MCF 10A (cell line): ENCODE measurements at regions not wholly inside any gene's neighbourhood (a gene's known extent, or its start where the extent isn't known, plus 50 kb on each side); places are given as distances from the start of the nearest gene placed in this dataset.
"Not testable (repeated sequence)": the region's sequence is repeated elsewhere in the genome, so short reads cannot be mapped to it uniquely, and the experiment has no call there.

Experiments used
- BruUV-seq: library from RNA; stranded (reverse); fragments of 400-500 nt; replicated peaks from 2 replicates; lab custom pipeline; 2021; lab: Mats Ljungman, UMichigan
- CTCF ChIA-PET: fragments of 300-600 bp; sonication (Branson Sonifier 250); formaldehyde crosslinking; extraction: SDS; loops from one replicate; lab custom pipeline; 2021; ENCODE audit warnings: antibody characterized with exemption, inconsistent platforms; lab: Yijun Ruan, JAX
- POLR2A ChIA-PET: fragments of 300-600, 350-650 bp; sonication (Branson Sonifier 250); formaldehyde crosslinking; extraction: SDS; loops from one replicate; lab custom pipeline; 2020; ENCODE audit warnings: antibody characterized with exemption, inconsistent platforms; lab: Yijun Ruan, JAX
- DNase-seq: peaks from one replicate; pipeline ENCODE4 v3.0.0-alpha.2; 2018; ENCODE audit not compliant: unreplicated experiment
- H3K27ac Mint-ChIP-seq: one replicate; pipeline ENCODE4 v1.8.0; 2022; ENCODE audit warnings: mild to moderate bottlenecking, low read depth, mixed read lengths; ENCODE audit not compliant: unreplicated experiment
- H3K27me3 Mint-ChIP-seq: one replicate; pipeline ENCODE4 v1.8.0; 2022; ENCODE audit warnings: mixed read lengths; ENCODE audit not compliant: insufficient read depth, unreplicated experiment
- H3K36me3 Mint-ChIP-seq: one replicate; pipeline ENCODE4 v1.8.0; 2022; ENCODE audit warnings: mild to moderate bottlenecking, moderate library complexity, mixed read lengths; ENCODE audit not compliant: insufficient read depth, unreplicated experiment
- H3K4me1 Mint-ChIP-seq: one replicate; pipeline ENCODE4 v1.8.0; 2022; ENCODE audit warnings: mixed read lengths; ENCODE audit not compliant: insufficient read depth, unreplicated experiment
- H3K4me3 Mint-ChIP-seq: one replicate; pipeline ENCODE4 v1.8.0; 2022; ENCODE audit warnings: mild to moderate bottlenecking, moderate library complexity, mixed read lengths; ENCODE audit not compliant: unreplicated experiment
- H3K9me3 Mint-ChIP-seq: one replicate; pipeline ENCODE4 v1.8.0; 2022; ENCODE audit warnings: mixed read lengths; ENCODE audit not compliant: unreplicated experiment
- intact Hi-C: fragments of 100-400 bp; cut with micrococcal nuclease; formaldehyde crosslinking; loops from 2 replicates; pipeline ENCODE4 v1.14.1; 2022
- TF ChIP-seq, protein P1 (sequence below): fragments of 200-600 bp; IDR thresholded peaks from one replicate; pipeline ENCODE4 v1.8.0; 2022; ENCODE audit warnings: antibody characterized with exemption, mild to moderate bottlenecking; ENCODE audit not compliant: unreplicated experiment

DNA sequence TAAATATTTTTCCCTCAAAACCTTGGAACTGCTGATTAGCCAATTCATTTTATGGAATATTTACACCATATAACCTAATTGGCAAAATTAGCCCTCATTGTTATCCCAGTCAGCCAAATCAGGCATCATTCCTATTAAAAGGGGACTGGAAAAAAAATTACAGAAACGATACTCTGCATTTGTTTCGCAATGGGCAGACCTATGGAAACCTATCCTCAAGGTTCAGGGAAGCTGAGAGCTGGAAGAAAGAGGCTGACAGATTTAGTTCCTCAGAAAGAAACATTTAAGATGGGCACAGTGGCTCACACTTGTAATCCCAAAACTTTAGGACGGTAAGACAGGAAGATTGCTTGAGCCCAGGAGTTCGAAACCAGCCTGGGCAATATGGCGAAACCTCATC, 85.6 kb upstream of the RPH3AL start:
- Mint-ChIP-seq H3K4me3 (no peak overlapping the region), H3K27me3 (peaks cover 21% of the 10 kb centered on the region), H3K9me3 (no peaks in the 10 kb centered on the region), H3K36me3 (no peaks in the 10 kb centered on the region), H3K27ac (no peak overlapping the region), H3K4me1 (no peaks in the 10 kb centered on the region)
- POLR2A ChIA-PET, result no interaction called here
- no peak for DNase-seq
- intact Hi-C loops, result no loop called here
- CTCF ChIA-PET, result no interaction called here
- TF ChIP-seq, protein P1, sequence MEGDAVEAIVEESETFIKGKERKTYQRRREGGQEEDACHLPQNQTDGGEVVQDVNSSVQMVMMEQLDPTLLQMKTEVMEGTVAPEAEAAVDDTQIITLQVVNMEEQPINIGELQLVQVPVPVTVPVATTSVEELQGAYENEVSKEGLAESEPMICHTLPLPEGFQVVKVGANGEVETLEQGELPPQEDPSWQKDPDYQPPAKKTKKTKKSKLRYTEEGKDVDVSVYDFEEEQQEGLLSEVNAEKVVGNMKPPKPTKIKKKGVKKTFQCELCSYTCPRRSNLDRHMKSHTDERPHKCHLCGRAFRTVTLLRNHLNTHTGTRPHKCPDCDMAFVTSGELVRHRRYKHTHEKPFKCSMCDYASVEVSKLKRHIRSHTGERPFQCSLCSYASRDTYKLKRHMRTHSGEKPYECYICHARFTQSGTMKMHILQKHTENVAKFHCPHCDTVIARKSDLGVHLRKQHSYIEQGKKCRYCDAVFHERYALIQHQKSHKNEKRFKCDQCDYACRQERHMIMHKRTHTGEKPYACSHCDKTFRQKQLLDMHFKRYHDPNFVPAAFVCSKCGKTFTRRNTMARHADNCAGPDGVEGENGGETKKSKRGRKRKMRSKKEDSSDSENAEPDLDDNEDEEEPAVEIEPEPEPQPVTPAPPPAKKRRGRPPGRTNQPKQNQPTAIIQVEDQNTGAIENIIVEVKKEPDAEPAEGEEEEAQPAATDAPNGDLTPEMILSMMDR, result no peak
- BruUV-seq, result no TSS peak

DNA sequence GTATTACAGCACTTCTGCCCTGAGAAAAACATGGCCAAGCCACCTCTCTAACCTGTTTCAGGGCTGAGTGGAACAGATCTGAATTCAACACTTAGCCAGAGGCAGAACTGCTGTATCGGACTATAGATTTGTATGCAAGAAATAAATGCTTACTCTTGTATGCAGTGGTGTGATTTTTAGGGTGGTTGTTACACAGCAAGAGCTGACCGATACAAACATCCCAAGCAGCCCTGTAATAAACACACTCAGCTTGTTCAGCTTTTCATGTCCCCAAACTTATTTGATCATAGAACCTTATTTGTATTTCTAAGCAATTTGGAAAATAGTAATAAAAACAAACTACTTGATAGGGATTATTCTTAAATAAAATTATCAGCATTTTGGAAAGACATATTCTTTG, 84.9 kb upstream of the RPH3AL start:
- no peak overlapping the region for H3K27ac Mint-ChIP-seq
- ChIA-PET POLR2A (no interaction called here), CTCF (no interaction called here)
- H3K4me1 Mint-ChIP-seq, result no peaks in the 10 kb centered on the region
- intact Hi-C loops, result no loop called here
- H3K36me3 Mint-ChIP-seq, result no peaks in the 10 kb centered on the region
- H3K4me3 Mint-ChIP-seq, result no peak overlapping the region
- no TSS peak for BruUV-seq
- peaks cover 21% of the 10 kb centered on the region for H3K27me3 Mint-ChIP-seq
- TF ChIP-seq, protein P1, result no peak
- no peak for DNase-seq
- no peaks in the 10 kb centered on the region for H3K9me3 Mint-ChIP-seq

DNA sequence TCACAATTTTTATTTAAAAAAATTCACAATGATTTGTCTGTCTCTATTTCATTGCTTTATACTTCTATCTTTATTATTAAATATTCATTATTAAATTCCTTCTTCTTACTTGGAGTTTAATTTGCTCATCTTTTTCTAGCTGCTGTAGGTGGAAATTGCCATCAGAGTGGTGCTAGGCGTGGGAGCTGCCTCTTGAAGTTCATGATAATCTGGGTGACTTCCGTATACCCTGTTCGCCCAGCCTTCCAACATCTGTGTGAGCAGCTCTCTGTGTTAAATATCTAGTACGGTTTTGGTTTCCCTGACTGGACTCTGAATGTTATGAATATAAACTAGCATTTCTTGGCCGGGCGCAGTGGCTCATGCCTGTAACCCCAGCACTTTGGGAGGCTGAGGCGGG, 84.0 kb upstream of the RPH3AL start:
- intact Hi-C loops, result no loop called here
- Mint-ChIP-seq H3K4me3 (no peak overlapping the region), H3K9me3 (no peaks in the 10 kb centered on the region), H3K4me1 (no peaks in the 10 kb centered on the region), H3K27ac (no peak overlapping the region), H3K27me3 (peaks cover 21% of the 10 kb centered on the region), H3K36me3 (no peaks in the 10 kb centered on the region)
- ChIA-PET POLR2A (no interaction called here), CTCF (no interaction called here)
- TF ChIP-seq, protein P1, result no peak
- no TSS peak for BruUV-seq
- DNase-seq, result no peak

DNA sequence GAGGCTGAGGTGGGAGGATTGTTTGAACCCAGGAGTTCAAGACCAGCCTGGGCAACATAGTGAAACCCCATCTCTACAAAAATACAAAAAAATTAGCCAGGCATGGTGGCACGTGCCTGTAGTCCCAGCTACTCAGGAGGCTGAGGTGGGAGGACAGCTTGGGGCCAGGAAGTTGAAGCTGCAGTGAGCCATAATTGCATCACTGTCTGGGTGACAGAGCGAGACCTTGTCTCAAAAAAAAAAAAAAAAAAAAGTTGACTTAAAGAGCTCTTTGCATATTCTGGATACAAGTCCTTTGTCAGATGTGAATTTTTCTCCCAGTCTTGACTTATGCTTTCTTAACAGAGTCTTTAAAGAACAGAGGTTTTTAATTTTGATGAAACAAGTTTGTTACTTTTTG, 79.9 kb upstream of the RPH3AL start:
- POLR2A ChIA-PET, result interaction anchor here (0.7 kb wide), 1 partner anchor 78 kb away, joined by 5 read pairs; no protein-coding TSS in a partner anchor
- H3K4me1 Mint-ChIP-seq, H3K4me3 Mint-ChIP-seq, H3K9me3 Mint-ChIP-seq, H3K27ac Mint-ChIP-seq, H3K27me3 Mint-ChIP-seq, CTCF ChIA-PET, DNase-seq, BruUV-seq, intact Hi-C loops, H3K36me3 Mint-ChIP-seq: not testable (repeated sequence)

DNA sequence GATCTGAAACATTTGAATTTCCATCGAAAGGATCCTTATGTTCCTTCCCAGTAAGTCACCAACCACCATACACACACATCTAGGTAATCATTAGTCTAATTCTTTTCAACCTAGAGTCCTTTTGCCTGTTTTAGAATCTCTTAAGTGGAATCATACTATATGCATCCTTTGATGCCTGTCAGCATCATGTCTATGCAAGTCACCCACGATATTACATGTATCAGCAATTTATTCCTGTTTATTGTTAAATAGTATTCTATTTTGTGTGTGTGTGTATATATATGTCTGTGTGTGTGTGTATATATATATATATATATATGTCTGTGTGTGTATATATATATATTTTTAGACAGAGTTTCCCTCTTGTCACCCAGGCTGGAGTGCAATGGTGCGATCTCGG, 78.9 kb upstream of the RPH3AL start:
- BruUV-seq, result no TSS peak
- intact Hi-C loops, result no loop called here
- Mint-ChIP-seq H3K4me1 (no peaks in the 10 kb centered on the region), H3K4me3 (no peak overlapping the region), H3K36me3 (no peaks in the 10 kb centered on the region), H3K27me3 (peaks cover 10% of the 10 kb centered on the region), H3K9me3 (no peaks in the 10 kb centered on the region), H3K27ac (no peak overlapping the region)
- no peak for DNase-seq
- ChIA-PET POLR2A (no interaction called here), CTCF (no interaction called here)
- TF ChIP-seq, protein P1, result no peak
